Endodermal cell (in vitro differentiated cells): ENCODE measurements at regions not wholly inside any gene's neighbourhood (a gene's known extent, or its start where the extent isn't known, plus 50 kb on each side); places are given as distances from the start of the nearest gene placed in this dataset.

ENCODE experiments used
- DNase-seq: peaks from one replicate; pipeline ENCODE4 v3.0.0-alpha.2; 2017
- H3K27ac ChIP-seq: 2 replicates; pipeline ENCODE4 v1.5.1; 2013; ENCODE audit warnings: mild to moderate bottlenecking, low read depth, low read length, moderate library complexity
- H3K27me3 ChIP-seq: 2 replicates; pipeline ENCODE4 v1.6.1; 2013; ENCODE audit warnings: mild to moderate bottlenecking, low read length, moderate library complexity; ENCODE audit not compliant: insufficient read depth, control insufficient read depth, poor library complexity, severe bottlenecking
- H3K36me3 ChIP-seq: 2 replicates; pipeline ENCODE4 v1.7.0; 2013; ENCODE audit warnings: mild to moderate bottlenecking, low read length, moderate library complexity; ENCODE audit not compliant: control insufficient read depth, insufficient read depth
- H3K4me1 ChIP-seq: one replicate; pipeline ENCODE4 v1.7.0; 2013; ENCODE audit warnings: low read length; ENCODE audit not compliant: control insufficient read depth, insufficient read depth
- H3K4me3 ChIP-seq: 2 replicates; pipeline ENCODE4 v1.5.1; 2013; ENCODE audit warnings: mild to moderate bottlenecking, low read length, moderate library complexity
- H3K9ac ChIP-seq: 2 replicates; pipeline ENCODE4 v1.6.1; 2013; ENCODE audit warnings: mild to moderate bottlenecking, low read length, moderate library complexity; ENCODE audit not compliant: poor library complexity, severe bottlenecking; ENCODE audit errors: extremely low read depth
- H3K9me3 ChIP-seq: 2 replicates; pipeline ENCODE4 v1.6.1; 2013; ENCODE audit warnings: mild to moderate bottlenecking, low read length, moderate library complexity; ENCODE audit not compliant: control insufficient read depth
- H3K27ac Mint-ChIP-seq: 2 replicates; pipeline ENCODE4 v1.8.0; 2020; ENCODE audit warnings: mixed read lengths
- H3K27me3 Mint-ChIP-seq: 2 replicates; pipeline ENCODE4 v1.8.0; 2021; ENCODE audit warnings: mild to moderate bottlenecking, mixed read lengths; ENCODE audit not compliant: insufficient read depth
- H3K36me3 Mint-ChIP-seq: 2 replicates; pipeline ENCODE4 v1.8.0; 2020; ENCODE audit warnings: low read depth, mixed read lengths
- H3K4me1 Mint-ChIP-seq: 2 replicates; pipeline ENCODE4 v1.8.0; 2020; ENCODE audit warnings: mixed read lengths
- H3K4me3 Mint-ChIP-seq: 2 replicates; pipeline ENCODE4 v1.8.0; 2020; ENCODE audit warnings: mild to moderate bottlenecking, moderate library complexity, mixed read lengths
- H3K9me3 Mint-ChIP-seq: 2 replicates; pipeline ENCODE4 v1.8.0; 2020; ENCODE audit warnings: mild to moderate bottlenecking, mixed read lengths
- WGBS, 2 experiments: methylation state at CpG; one replicate each; pipeline versions ENCODE4 v1.1.5 to v1.1.7; 2013; ENCODE audit warnings: missing lambda C conversion rate in 2 of 2, mixed read lengths in 1 of 2; ENCODE audit not compliant: insufficient coverage in 1 of 2, insufficient read length in 1 of 2; 5-methylcytosine and 5-hydroxymethylcytosine counted together
- TF ChIP-seq, protein P1 (sequence below): fragments of 200-600 bp; sonication (generic); conservative IDR thresholded peaks from 2 replicates; pipeline ENCODE4 v1.5.0; 2021; ENCODE audit warnings: antibody characterized with exemption, mild to moderate bottlenecking

GRCh38 chr10:58991856-58992255 is 184.6 kb upstream of the PHYHIPL start:
- Histone ChIP-seq H3K9ac (no peak overlapping the region), H3K27ac (no peak overlapping the region), H3K27me3 (no peaks in the 10 kb centered on the region), H3K4me1 (peaks cover 4% of the 10 kb centered on the region), H3K4me3 (no peak overlapping the region), H3K9me3 (peaks cover 24% of the 10 kb centered on the region), H3K36me3 (no peaks in the 10 kb centered on the region)
- peaks cover 5% of the 10 kb centered on the region for H3K36me3 Mint-ChIP-seq
- H3K4me1 Mint-ChIP-seq, result peaks cover 23% of the 10 kb centered on the region
- no peaks in the 10 kb centered on the region for H3K27me3 Mint-ChIP-seq
- no peak overlapping the region for H3K4me3 Mint-ChIP-seq
- H3K27ac Mint-ChIP-seq, result no peak overlapping the region
- peaks cover 31% of the 10 kb centered on the region for H3K9me3 Mint-ChIP-seq
- TF ChIP-seq, protein P1, sequence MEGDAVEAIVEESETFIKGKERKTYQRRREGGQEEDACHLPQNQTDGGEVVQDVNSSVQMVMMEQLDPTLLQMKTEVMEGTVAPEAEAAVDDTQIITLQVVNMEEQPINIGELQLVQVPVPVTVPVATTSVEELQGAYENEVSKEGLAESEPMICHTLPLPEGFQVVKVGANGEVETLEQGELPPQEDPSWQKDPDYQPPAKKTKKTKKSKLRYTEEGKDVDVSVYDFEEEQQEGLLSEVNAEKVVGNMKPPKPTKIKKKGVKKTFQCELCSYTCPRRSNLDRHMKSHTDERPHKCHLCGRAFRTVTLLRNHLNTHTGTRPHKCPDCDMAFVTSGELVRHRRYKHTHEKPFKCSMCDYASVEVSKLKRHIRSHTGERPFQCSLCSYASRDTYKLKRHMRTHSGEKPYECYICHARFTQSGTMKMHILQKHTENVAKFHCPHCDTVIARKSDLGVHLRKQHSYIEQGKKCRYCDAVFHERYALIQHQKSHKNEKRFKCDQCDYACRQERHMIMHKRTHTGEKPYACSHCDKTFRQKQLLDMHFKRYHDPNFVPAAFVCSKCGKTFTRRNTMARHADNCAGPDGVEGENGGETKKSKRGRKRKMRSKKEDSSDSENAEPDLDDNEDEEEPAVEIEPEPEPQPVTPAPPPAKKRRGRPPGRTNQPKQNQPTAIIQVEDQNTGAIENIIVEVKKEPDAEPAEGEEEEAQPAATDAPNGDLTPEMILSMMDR, result no peak
- no peak for DNase-seq

DNA sequence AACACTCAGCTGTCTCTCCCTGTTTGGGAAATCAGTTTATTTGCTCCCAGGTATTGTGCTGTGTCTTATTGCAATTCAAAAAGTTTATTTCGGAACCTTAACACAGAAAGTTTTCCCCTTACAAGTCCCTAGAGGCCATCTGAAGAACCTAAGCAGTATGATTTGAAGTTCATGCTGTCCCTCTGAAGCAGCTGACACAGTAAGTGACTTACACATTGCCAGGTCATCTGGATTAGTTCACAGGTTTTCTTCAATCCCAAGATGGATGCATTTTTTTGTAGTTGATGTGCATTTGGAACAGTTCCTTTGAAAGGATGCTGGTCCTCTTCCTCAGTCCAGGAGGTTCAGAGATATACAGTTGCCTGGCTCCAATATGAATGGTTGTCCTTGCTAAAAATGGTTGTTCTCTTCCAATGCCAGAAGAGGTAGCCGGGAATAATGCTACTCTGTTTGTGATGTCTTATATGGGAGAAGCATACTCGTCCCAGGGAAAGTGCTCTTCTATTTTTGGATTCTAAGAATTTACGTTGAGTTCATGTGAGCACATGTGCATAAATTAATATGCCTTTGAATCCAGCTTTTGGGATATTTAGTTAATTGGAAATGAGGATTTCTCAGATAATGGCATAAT is 183.5 kb upstream of the PHYHIPL start:
- Mint-ChIP-seq H3K27ac (no peak overlapping the region), H3K36me3 (peaks cover 5% of the 10 kb centered on the region), H3K4me1 (peaks cover 16% of the 10 kb centered on the region), H3K27me3 (no peaks in the 10 kb centered on the region), H3K4me3 (no peak overlapping the region), H3K9me3 (peaks cover 31% of the 10 kb centered on the region)
- peaks cover 24% of the 10 kb centered on the region for H3K9me3 ChIP-seq
- TF ChIP-seq, protein P1, result no peak
- peaks cover 3% of the 10 kb centered on the region for H3K4me1 ChIP-seq
- H3K9ac ChIP-seq, result no peak overlapping the region
- H3K4me3 ChIP-seq, result no peak overlapping the region
- DNase-seq, result no peak
- no peak overlapping the region for H3K27ac ChIP-seq
- no peaks in the 10 kb centered on the region for H3K27me3 ChIP-seq
- 95 to 96% methylated on average over 3 to 4 of the region's 4 CpGs for WGBS, 2 experiments
- H3K36me3 ChIP-seq, result no peaks in the 10 kb centered on the region

- H3K4me1 ChIP-seq, result peaks cover 3% of the 10 kb centered on the region
- Mint-ChIP-seq H3K9me3 (peaks cover 29% of the 10 kb centered on the region), H3K36me3 (peaks cover 5% of the 10 kb centered on the region), H3K27me3 (no peaks in the 10 kb centered on the region), H3K27ac (no peak overlapping the region), H3K4me3 (no peak overlapping the region), H3K4me1 (peaks cover 9% of the 10 kb centered on the region)
- peaks cover 24% of the 10 kb centered on the region for H3K9me3 ChIP-seq
- no peak overlapping the region for H3K4me3 ChIP-seq
- WGBS, 2 experiments, result 74 to 79% methylated on average over 5 to 6 of the region's 7 CpGs
- no peak overlapping the region for H3K9ac ChIP-seq
- TF ChIP-seq, protein P1, result no peak
- H3K36me3 ChIP-seq, result no peaks in the 10 kb centered on the region
- no peak for DNase-seq
- H3K27ac ChIP-seq, result peak overlapping the region; percentile 7
- H3K27me3 ChIP-seq, result no peaks in the 10 kb centered on the region
These were observed 182.8 kb upstream of the PHYHIPL start for GRCh38 chr10:58993480-58994221.
